ENCODE measurements at regions not wholly inside any gene's neighbourhood (a gene's known extent, or its start where the extent isn't known, plus 50 kb on each side); places are given as distances from the start of the nearest gene placed in this dataset.

DNA sequence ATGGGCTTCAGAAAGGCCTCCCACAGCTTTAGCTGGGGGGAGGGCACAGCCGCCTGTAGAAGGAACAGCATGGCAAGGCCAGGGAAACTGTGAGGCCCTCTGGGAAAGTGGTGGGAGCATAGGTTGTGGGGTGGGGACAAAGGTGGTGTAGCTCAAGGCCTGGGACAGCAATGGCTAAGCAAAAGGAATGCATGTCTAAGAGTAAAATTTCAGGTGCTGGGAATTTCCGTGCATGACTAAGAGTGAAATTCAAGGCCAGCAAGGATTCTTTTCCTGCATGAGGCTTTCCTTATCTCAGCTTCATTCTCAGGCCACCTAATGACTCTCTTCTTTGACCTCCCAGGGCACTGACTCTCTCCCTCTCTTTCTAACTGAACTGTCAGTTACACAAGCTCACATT, 86.5 kb upstream of the WNT4 start:
- TF ChIP-seq, protein P1, sequence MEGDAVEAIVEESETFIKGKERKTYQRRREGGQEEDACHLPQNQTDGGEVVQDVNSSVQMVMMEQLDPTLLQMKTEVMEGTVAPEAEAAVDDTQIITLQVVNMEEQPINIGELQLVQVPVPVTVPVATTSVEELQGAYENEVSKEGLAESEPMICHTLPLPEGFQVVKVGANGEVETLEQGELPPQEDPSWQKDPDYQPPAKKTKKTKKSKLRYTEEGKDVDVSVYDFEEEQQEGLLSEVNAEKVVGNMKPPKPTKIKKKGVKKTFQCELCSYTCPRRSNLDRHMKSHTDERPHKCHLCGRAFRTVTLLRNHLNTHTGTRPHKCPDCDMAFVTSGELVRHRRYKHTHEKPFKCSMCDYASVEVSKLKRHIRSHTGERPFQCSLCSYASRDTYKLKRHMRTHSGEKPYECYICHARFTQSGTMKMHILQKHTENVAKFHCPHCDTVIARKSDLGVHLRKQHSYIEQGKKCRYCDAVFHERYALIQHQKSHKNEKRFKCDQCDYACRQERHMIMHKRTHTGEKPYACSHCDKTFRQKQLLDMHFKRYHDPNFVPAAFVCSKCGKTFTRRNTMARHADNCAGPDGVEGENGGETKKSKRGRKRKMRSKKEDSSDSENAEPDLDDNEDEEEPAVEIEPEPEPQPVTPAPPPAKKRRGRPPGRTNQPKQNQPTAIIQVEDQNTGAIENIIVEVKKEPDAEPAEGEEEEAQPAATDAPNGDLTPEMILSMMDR (IDR thresholded peaks at IDR 0.05): no peak
- no peak for TF ChIP-seq POLR2A (IDR thresholded peaks at IDR 0.05)
